PC-9 (cell line): ENCODE measurements at regions not wholly inside any gene's neighbourhood (a gene's known extent, or its start where the extent isn't known, plus 50 kb on each side); places are given as distances from the start of the nearest gene placed in this dataset.

Experiments
- BruUV-seq: library from RNA; stranded (reverse); fragments of 400-500 nt; replicated peaks from 2 replicates; lab custom pipeline; 2021; lab: Mats Ljungman, UMichigan
- CTCF ChIA-PET: fragments of 300-600 bp; sonication (Branson Sonifier 250); formaldehyde crosslinking; loops from one replicate; lab custom pipeline; 2022; ENCODE audit warnings: antibody characterized with exemption; lab: Charles Lee
- POLR2A ChIA-PET: fragments of 300-600 bp; sonication (Branson Sonifier 250); formaldehyde crosslinking; loops from one replicate; lab custom pipeline; 2022; ENCODE audit warnings: antibody characterized with exemption; ENCODE audit not compliant: unreplicated experiment; lab: Charles Lee
- DNase-seq, 2 experiments: peaks; one replicate each; pipeline versions ENCODE4 v3.0.0 to v3.0.0-alpha.2; 2015 to 2022; ENCODE audit warnings: mixed read lengths in 1 of 2
- H2AFZ ChIP-seq: fragments of 200-600 bp; sonication (generic); 2 replicates; pipeline ENCODE4 v1.8.1; 2017; ENCODE audit warnings: antibody characterized with exemption
- H3F3A ChIP-seq: fragments of 200-600 bp; sonication (generic); 2 replicates; pipeline ENCODE4 v1.8.1; 2017; ENCODE audit warnings: antibody characterized with exemption, mild to moderate bottlenecking, low read depth; ENCODE audit not compliant: insufficient read depth
- H3K27ac ChIP-seq: fragments of 200-600 bp; sonication (generic); 2 replicates; pipeline ENCODE4 v1.6.1; 2016; ENCODE audit warnings: mixed run types
- H3K27me3 ChIP-seq: fragments of 200-600 bp; sonication (generic); 2 replicates; pipeline ENCODE4 v1.6.1; 2016; ENCODE audit warnings: low read depth, mixed run types; ENCODE audit not compliant: insufficient read depth
- H3K36me3 ChIP-seq: fragments of 200-600 bp; sonication (generic); 2 replicates; pipeline ENCODE4 v1.6.1; 2016; ENCODE audit warnings: low read depth, mixed run types
- H3K4me1 ChIP-seq: fragments of 200-600 bp; sonication (generic); replicated peaks from 2 replicates; pipeline ENCODE4 v1.6.1; 2016; ENCODE audit warnings: mixed run types; ENCODE audit not compliant: insufficient read depth
- H3K4me2 ChIP-seq: fragments of 200-600 bp; sonication (generic); 2 replicates; pipeline ENCODE4 v1.6.1; 2017; ENCODE audit warnings: mixed run types
- H3K4me3 ChIP-seq: fragments of 200-600 bp; sonication (generic); 2 replicates; pipeline ENCODE4 v1.6.1; 2016; ENCODE audit warnings: mixed run types
- H3K79me2 ChIP-seq: fragments of 200-600 bp; sonication (generic); 2 replicates; pipeline ENCODE4 v1.6.1; 2017; ENCODE audit warnings: low read depth, mixed run types
- H3K9me2 ChIP-seq: fragments of 200-600 bp; sonication (generic); 2 replicates; pipeline ENCODE4 v1.8.1; 2017; ENCODE audit warnings: mild to moderate bottlenecking; ENCODE audit not compliant: insufficient read depth
- H3K9me3 ChIP-seq: fragments of 200-600 bp; sonication (generic); 2 replicates; pipeline ENCODE4 v1.8.1; 2016; ENCODE audit warnings: low read depth; ENCODE audit not compliant: insufficient read depth
- H4K20me1 ChIP-seq: fragments of 200-600 bp; sonication (generic); 2 replicates; pipeline ENCODE4 v1.8.1; 2017; ENCODE audit not compliant: insufficient read depth
- CTCF ChIP-seq: fragments of 200-600 bp; sonication (generic); conservative IDR thresholded peaks from 2 replicates; pipeline ENCODE4 v1.6.1; 2017; ENCODE audit warnings: mixed run types, antibody characterized with exemption, mild to moderate bottlenecking, moderate library complexity
- EZH2 ChIP-seq: fragments of 200-600 bp; sonication (generic); IDR thresholded peaks from 2 replicates; pipeline ENCODE4 v1.8.0; 2017; ENCODE audit warnings: antibody characterized with exemption, low read depth
- intact Hi-C: fragments of 100-400 bp; cut with micrococcal nuclease; formaldehyde crosslinking; loops from one replicate; pipeline ENCODE4 v1.10.0; 2022; ENCODE audit not compliant: unreplicated experiment

GRCh38 chr3:64987726-64988125, 299.9 kb upstream of the ADAMTS9 start:
- H3K9me3 ChIP-seq: no peaks in the 10 kb centered on the region; the same call in 1 of the 2 replicates
- BruUV-seq: no TSS peak
- no peak for TF ChIP-seq EZH2
- no peak for TF ChIP-seq CTCF
- CTCF ChIA-PET: no interaction called here
- no peak overlapping the region for H2AFZ ChIP-seq
- H3K4me3 ChIP-seq: no peak overlapping the region
- peak overlapping the region; percentile 82 for H3K27ac ChIP-seq
- H3K27me3 ChIP-seq: no peaks in the 10 kb centered on the region
- no peaks in the 10 kb centered on the region for H3K36me3 ChIP-seq
- no peak for DNase-seq
- POLR2A ChIA-PET: no interaction called here
- no peaks in the 10 kb centered on the region for H4K20me1 ChIP-seq
- H3K4me1 ChIP-seq: 0 out of 2 replicates have a peak, but pooled peaks cover 12% of the 10 kb centered on the region
- H3K79me2 ChIP-seq: no peaks in the 10 kb centered on the region
- no peaks in the 10 kb centered on the region for H3F3A ChIP-seq
- intact Hi-C loops: no loop called here
- no peak overlapping the region for H3K4me2 ChIP-seq
- H3K9me2 ChIP-seq: no peaks in the 10 kb centered on the region

GRCh38 chr3:64985072-64985471, 297.3 kb upstream of the ADAMTS9 start:
- no peaks in the 10 kb centered on the region for H3K9me2 ChIP-seq
- no peaks in the 10 kb centered on the region for H3F3A ChIP-seq
- no peak for TF ChIP-seq CTCF
- no peak for TF ChIP-seq EZH2
- POLR2A ChIA-PET: no interaction called here
- H3K4me1 ChIP-seq: 0 out of 2 replicates have a peak, but pooled peaks cover 12% of the 10 kb centered on the region
- no peak overlapping the region for H3K27ac ChIP-seq
- no peak overlapping the region for H3K4me2 ChIP-seq
- no TSS peak for BruUV-seq
- H3K27me3 ChIP-seq: no peaks in the 10 kb centered on the region
- no peak overlapping the region for H2AFZ ChIP-seq
- no peaks in the 10 kb centered on the region; the same call in 1 of the 2 replicates for H3K9me3 ChIP-seq
- peak in 1 of 2 experiments; percentile 34 for DNase-seq
- H3K79me2 ChIP-seq: no peaks in the 10 kb centered on the region
- intact Hi-C loops: no loop called here
- CTCF ChIA-PET: no interaction called here
- no peak overlapping the region for H3K4me3 ChIP-seq
- no peaks in the 10 kb centered on the region for H3K36me3 ChIP-seq
- no peaks in the 10 kb centered on the region for H4K20me1 ChIP-seq

GRCh38 chr3:64983583-64984359, 296.0 kb upstream of the ADAMTS9 start:
- Histone ChIP-seq H3K9me2 (no peaks in the 10 kb centered on the region), H4K20me1 (no peaks in the 10 kb centered on the region), H3K27me3 (no peaks in the 10 kb centered on the region), H3F3A (peaks cover under 1% of the 10 kb centered on the region; the same call in 1 of the 2 replicates), H3K27ac (no peak overlapping the region), H3K4me1 (0 out of 2 replicates have a peak, but pooled peaks cover 12% of the 10 kb centered on the region), H3K36me3 (no peaks in the 10 kb centered on the region), H3K4me3 (no peak overlapping the region), H3K9me3 (no peaks in the 10 kb centered on the region), H3K79me2 (no peaks in the 10 kb centered on the region), H2AFZ (no peak overlapping the region), H3K4me2 (no peak overlapping the region)
- ChIA-PET CTCF (no interaction called here), POLR2A (no interaction called here)
- no peak for TF ChIP-seq EZH2
- intact Hi-C loops: no loop called here
- no TSS peak for BruUV-seq
- DNase-seq: no peak
